ENCODE measurements at regions not wholly inside any gene's neighbourhood (a gene's known extent, or its start where the extent isn't known, plus 50 kb on each side); places are given as distances from the start of the nearest gene placed in this dataset.

GRCh38 chr6:44665143-44665542 lies 277.6 kb downstream of the CDC5L start:
- no peak for DNase-seq

DNA sequence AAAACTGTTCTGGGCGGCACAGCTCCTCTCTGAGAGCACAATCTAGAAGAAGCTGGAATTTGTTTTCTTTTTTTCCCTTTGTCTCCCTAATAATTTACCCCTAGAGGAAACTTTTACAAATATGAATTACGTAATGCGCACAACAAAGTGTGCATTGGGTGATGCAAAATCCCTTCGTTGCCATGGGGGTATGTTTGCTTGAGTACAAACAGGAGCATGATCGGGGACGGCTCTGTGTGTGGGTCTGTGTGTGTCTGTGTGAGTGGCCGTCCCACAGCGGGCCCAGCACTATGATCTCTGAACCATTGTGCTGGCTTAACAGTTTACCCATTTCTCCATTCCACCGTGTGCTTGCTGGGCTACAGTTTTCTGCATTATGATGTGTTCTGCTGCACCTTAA lies 278.2 kb downstream of the CDC5L start:
- no peak for DNase-seq

DNA sequence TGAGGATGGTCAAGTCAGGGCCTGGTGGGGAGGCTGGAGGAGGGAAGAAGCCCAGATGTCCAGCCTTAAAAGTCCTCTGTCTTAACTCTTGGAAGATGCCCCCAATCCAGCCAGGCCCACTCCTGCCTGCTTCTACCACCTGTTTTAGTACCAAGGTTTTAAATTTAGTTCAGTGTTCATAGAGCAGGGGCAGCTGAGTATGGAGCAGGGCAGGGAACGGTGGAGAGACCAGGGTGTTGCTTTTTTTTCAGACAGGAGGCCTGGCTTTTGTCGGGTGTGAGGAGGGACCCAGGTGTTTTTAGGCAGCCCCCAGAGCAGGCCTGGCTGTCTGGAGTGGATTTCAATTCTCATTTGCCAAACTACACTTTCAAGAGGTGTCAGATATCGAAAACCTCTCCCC lies 278.8 kb downstream of the CDC5L start:
- no peak for DNase-seq

- no peak for DNase-seq
Measured at GRCh38 chr6:44667226-44667625, 279.7 kb downstream of the CDC5L start.

DNA sequence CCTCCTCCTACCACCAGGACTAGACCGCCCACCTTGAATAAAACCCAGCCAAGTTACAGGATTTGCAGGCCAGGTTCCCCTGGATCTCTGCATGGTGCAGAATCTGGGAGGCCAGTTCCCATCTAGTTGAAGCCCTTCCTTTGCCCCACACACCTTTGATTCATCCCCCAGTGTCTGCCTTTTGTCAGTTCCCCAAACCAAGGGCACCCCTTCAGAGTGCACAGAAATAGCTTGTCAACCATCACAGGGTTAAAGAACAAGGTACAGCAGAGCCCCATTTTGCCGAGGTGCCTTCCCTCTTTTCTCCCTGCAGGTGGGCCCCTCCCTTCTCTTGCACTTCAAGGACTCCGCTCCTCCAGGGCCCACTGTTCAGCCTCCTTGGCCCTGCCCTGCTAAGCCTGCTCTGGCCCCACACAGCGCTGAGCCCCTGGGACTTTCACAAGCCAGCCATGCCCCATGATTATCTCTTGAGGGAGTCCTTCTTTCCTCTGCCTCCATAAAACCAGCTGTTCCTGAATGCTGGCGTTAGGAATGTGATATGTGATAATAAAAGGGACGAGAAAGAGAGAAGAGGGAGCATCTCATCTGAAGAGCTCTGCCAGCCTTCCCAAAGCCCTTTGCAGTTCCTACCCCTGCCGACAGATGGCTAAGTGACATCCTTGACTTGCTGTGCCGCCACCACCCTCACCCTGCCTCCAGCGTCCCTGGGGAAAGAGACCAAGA lies 280.3 kb downstream of the CDC5L start:
- DNase-seq, result peak; percentile 57

DNA sequence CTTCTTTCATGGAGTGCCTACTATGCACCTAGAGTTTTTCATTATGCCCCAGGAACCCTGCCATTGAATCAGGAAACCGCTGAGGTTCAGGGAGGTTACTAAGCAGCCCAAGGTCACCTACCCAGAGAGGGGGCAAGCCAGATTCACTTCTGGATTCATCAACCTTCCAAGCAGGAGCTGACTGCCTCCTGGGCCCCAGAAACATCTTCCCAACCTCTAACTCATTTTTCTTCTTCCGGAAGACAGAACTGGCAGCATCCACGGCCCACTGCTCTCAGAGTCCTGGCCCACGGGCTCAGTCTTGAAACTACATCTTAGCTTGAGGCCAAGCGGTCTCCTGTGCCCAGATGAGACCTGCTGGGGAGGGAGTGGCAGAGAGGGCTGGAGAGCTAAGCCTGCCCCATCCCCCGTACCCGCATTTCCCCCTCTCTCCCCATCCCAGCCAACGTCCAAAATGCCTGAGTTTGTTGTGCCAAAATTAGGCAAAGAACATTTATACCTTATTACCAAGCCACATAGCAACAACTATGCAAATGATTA lies 281.0 kb downstream of the CDC5L start:
- no peak for DNase-seq

GRCh38 chr6:44668976-44669934 lies 281.7 kb downstream of the CDC5L start:
- no peak for DNase-seq

DNA sequence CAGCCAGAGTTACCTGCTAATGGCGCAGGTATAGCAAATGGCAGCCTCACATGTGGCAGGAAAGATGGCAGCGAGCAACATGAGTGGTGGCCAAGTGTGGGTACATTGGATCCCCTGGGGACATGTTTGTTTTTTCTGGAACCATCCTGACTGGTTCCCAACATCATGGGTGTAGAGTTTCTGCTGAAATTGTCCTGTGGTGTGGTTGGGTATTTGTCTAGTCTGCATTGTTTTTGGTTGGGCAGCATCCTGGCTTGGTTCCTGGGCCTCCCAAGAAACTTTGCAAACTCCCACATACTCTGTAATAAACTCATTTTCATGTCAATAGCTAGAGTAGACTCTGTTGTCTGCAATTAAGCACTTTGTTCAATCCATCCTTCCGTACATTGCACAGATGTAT lies 282.6 kb downstream of the CDC5L start:
- DNase-seq, result no peak

DNA sequence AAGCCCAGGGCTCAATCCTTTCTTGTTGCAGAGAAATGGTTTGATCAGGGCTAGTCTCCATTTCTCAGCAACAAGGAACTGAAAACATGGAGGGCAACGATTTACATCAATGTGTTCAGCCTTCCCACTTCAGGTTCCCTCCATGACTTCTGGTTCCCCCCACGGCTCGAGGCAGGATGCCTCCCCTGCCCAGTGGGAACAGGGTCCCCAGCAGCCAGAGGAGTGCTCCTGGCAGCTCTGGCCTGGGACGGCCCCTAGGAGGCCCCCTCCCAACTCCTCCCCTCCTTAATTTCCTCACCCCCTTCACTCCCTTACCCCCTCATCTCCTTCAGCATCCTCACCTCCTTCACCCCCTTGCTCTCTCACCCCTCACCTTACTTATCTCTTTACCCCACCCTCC lies 283.8 kb downstream of the CDC5L start:
- DNase-seq, result no peak

DNA sequence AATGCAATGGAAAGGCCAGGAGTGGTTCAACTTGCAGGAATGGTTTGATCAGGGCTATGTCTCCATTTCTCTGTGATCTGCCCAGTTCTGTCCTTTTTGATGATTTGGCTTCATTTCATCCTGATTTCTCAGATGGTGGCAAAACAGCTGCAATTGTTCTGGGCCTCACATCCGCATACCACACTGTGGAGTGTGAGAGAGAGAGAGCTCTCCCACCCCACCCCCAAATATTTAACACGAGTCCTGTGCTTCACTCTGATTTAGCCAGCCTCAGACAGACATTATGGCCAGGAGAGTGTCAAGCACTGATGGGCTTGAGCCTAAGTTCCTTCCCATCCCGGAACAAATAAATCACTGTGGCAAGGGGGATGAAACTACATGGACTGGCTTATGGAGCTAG lies 284.6 kb downstream of the CDC5L start:
- DNase-seq, result no peak

GRCh38 chr6:44672841-44673240 lies 285.3 kb downstream of the CDC5L start:
- no peak for DNase-seq

GRCh38 chr6:44674226-44675155 lies 287.0 kb downstream of the CDC5L start:
- DNase-seq, result no peak

DNA sequence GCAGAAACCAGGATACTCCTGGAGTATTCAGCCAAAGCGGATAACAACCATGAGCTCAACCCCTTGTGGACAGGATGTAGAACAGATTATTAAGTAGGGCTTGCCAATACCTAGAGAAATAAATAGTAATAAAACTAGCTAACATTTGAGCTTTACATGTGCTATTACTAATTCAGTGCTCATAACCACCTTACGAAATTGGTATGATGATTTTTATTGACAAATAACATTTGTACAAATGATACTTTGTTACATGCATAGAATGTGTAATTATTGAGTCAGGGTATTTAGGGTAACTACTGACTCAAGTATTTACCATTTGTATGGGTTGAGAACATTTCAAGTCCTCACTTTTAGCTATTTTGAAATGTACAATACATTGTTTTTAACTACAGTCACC lies 287.9 kb downstream of the CDC5L start:
- no peak for DNase-seq

GRCh38 chr6:44676246-44676790 lies 288.8 kb downstream of the CDC5L start:
- DNase-seq, result no peak

DNA sequence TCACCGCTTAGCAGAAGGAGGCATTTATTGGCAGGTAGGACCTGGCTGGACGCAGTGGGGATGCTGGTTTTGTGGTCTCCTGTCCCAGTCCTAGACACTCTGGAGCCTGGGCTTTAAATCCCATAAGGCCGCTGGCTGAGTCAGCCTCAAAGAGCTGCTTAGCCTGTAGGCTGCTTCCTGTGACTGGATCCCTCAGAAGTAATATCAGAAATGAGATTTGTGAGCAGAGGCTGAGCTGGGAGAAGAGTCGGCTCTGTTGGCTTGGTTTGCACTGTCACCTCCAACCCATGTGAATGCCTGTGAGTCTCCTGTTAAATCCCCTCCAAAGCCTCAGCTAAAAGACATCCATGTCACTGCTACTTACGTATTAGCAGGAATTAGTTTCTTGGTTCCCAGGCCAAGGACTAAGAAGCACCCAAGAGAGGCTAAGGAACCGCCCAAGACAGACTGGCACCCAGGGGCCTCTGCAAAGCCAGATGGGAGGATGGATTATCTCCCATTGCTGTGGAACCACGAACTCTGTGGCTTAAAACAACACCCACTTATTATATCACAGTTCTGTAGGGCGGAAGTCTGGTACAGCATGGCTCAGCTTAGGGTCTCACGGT lies 289.4 kb downstream of the CDC5L start:
- no peak for DNase-seq

DNA sequence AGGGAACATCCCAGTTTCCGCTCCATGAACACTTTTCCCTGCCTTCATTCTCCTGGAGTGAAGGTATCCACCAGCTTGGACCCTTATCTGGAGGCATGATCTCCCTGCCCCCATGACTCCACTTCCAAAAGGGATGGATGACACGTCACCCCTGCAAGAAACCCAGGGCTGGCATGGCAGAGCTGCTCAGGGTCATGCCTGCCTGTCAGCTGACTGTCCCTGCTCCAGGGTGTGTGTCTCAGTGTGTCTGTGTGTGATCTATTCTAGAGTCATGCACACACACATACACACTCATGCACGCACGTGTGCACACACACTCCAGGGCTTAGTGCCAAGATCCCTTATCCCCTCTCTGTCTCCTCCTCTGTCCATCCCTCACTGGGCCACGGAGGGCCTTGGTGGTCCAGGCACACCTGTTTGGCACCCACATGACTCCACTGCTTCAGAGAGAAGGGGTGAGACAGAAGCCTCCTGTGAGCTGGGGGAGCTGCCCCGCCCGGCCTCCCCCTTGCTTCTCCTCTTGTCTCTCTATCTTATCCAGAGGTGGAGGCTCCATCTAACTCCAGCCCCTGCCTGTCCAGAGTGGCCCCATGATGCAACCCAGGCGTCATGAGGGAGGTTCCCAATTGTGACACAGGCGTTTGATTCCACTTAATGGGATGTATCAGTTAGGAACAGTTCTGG lies 290.9 kb downstream of the CDC5L start:
- no peak for DNase-seq

GRCh38 chr6:44679438-44680201 lies 292.1 kb downstream of the CDC5L start:
- DNase-seq, result no peak

DNA sequence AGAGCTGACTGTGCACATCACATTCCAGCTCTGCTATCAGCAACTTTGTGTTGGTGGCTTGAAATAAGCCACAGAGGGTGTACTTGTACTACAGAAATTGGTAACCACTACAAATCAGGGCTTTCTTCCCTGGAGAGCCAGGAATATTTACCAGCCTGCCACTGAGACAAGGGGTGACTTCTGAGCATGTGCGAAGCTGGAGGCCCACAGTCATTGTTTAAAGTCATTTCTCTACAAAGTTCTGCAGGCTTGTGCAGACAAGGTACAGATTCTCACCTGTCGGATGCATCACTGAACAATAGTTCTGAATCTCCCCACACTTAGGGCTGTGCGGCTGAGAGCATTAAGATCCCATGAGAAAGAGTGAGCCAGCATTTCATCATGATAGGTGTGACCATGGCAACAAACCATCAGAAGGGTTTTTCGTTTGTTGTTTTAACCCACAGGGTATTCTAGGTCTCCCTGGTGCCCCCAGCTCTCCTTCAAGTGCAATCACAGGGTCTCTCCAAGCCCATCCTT lies 292.8 kb downstream of the CDC5L start:
- DNase-seq, result no peak

GRCh38 chr6:44681761-44682160 lies 294.3 kb downstream of the CDC5L start:
- no peak for DNase-seq

- DNase-seq, result no peak
Measured at GRCh38 chr6:44682280-44682679, 294.8 kb downstream of the CDC5L start.

Measured in activated T-cell treated with anti-CD3 and anti-CD28 coated beads, Interleukin-2, amount 50 U/mL, for 48 hours (primary cell).